Stimulated activated CD4-positive, alpha-beta T cell treated with anti-CD3 and anti-CD28 coated beads, TNF-alpha, amount 100 ng/mL, for 4 hours (primary cell): ENCODE measurements at regions not wholly inside any gene's neighbourhood (a gene's known extent, or its start where the extent isn't known, plus 50 kb on each side); places are given as distances from the start of the nearest gene placed in this dataset.
"Not testable (repeated sequence)": the region's sequence is repeated elsewhere in the genome, so short reads cannot be mapped to it uniquely, and the experiment has no call there.

Experiments used
- DNase-seq, 3 experiments: peaks; one replicate each; pipeline ENCODE4 v3.0.0-alpha.2; 2020; ENCODE audit warnings: low read depth in 3 of 3

DNA sequence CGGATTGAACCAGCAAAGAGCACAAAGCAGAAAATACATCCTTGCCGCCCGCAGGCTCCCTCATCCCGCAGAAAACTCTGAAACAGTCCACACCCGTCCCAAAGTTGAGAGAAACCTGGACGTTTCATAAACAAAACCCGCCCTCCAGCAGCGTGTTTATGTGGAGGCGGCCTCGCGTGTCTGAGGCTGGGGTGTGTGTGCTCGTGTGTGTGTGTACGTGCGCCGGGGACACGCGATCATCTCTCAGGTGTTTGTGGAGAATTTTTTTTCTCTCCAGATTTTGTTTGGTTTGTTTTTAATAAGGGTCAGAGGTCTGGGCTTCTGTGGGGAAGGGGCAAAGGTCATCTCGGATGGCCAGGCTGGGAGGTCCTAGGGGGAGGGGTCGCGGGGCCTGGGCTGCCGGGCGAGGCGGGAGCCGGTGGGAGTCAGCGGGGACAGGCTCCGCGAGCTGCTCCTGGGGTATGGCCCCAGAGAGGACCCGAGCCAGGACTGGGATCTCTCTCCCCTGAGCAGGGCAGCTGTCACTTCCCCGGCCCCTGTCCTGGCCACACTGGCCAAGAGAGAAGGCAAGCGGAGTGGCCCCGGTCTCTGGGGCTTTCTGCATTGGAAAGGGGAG is 206.4 kb downstream of the C9orf50 start:
- peak; percentile 30 to 40 (median 38) for DNase-seq

DNA sequence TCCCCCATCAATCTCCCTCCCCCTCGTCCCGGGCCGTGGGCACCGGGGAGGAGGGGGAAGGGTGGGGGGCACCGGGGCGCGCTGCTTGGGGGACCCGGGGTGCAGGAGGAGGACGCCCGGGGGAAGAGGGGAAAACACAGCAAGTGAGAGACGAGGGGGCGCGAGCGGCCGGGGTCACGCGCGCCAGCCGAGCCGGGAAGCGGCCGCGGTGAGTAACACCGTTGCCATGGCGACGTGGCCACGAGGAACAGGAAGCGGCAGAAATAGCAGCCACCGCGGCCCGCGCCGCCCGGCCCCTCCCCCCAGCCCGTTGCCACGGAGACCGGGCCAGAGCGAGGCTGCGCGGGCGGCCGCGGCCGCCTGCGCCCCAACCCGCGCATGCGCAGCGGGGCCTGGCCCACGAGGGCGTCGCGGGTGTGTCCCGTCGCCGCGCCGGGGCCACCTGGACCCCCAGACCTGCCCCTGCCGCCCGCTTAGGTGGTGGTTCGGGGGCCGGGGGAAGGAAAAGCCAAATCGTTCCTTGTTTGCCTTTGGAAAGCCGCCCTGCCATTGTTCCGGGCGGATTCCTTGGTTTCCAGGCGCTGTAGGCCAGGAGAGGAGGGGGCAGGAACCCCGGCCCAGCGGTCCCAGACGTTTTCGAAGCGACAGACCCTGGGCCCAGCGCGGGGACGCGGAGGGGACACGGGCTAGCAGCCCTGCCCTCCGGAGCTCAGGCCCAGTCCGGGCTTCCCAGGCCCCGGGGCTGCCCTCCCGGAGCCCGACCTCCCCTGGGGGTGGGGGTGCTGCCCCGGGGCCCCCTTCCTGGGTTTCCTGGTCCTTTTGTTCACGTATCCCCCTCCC is 207.1 kb downstream of the C9orf50 start:
- DNase-seq, result peak; percentile 97 to 99 (median 99)

DNA sequence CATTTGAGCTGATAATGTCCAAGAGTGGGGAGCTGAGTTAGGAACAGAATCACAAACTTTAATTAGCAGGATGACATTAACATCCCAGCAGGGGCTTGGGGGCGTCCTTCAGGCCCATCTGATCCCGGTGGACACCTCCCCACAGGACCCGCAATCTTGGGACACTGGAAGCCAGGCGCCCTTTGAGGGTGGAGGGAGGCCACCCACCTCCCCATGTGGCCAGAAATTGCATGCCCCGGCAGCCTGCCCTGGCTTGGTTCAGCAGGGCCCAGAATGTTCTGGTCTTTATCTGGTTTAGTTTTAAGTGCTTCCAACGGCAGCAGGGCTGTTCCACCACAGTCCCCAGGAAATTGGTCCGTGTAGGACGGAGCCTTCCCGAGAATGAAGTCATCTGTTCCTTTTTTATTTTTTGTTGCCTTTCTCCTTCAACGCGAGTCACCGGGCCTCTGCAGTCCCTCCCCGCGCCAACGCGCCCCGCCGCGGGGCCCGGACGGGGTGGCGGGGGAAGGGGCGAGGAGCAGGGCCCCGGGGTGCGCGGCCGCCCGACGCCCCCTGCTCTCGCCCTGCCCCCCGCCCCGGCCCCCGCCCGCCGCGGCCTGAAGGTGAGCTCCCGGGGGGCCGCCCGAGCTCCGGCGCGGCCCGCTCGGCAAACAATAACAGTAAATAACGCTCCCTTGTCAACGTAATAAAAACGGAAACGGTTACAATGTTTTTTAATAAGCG is 207.9 kb downstream of the C9orf50 start:
- peak; percentile 23 to 50 (median 35) for DNase-seq

DNA sequence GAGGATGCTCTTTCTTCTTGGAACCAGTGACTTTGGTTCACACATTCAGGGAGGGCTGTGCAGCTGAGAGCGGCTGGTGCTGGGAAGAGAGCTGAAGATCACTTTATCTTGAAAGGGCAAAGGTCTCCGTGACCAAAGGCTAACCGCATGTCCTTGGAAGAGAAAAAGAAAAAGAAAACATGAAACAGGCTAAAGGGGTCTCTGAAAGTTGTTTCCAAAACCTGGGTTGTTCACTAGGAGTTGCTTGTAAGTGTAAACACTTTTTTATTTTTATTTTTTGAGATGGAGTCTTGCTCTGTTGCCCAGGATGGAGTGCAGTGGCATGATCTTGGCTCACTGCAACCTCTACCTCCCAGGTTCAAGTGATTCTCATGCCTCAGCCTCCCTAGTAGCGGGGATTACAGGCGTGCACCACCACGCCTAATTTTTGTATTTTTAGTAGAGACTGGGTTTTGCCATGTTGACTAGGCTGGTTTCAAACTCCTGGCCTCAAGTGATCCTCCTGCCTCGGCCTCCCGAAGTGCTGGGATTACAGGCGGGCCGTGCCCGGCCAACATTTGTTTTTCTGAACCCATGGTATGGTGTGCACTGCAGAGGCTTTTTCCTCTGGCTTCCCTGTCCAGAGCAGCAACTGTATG is 208.6 kb downstream of the C9orf50 start:
- not testable (repeated sequence) for DNase-seq

DNA sequence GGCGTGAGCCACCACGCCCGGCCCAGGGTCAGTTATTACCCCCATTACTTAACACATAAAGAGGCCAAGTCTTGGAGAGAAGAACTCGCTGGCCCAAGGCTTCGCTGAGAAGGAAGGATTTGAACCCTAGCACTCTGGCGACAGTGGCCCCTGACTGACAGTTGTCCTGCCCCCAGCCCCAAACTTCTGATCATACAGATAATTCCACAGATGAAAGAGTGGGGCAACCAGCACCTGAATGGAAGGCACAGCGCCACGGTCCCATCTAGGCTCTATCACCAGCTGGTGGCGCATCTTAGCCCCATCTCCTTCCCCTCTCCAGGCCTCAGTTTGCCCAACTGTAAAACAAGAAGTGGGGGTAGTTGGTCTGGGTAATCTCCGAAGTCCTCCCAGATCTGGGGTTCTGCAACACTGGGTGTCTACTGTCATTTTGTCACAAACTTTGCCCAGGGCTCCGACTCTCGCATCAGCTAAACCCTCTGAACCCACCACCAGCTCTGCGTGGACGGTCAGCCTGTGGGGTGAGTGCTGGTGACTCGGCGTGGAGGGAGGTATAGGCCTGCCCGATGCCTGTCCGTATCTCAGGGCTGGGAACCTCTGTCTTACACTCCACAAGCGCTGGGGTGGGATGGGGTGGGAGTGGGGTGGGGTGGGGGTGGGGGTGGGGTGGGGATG is 209.3 kb downstream of the C9orf50 start:
- no peak for DNase-seq

DNA sequence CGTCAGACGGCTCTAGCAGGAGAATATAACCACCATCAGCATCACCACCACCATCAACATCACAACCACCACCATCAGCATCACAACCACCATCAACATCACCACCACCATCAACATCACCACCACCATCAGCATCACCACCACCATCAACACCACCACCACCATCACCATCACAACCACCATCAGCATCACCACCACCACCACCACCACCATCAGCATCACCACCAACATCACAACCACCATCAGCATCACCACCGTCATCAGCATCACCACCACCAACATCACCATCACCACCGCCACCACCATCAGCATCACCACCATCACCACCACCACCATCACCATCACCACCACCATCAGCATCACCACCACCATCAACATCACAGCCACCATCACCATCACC is 210.7 kb downstream of the C9orf50 start:
- no peak for DNase-seq

DNA sequence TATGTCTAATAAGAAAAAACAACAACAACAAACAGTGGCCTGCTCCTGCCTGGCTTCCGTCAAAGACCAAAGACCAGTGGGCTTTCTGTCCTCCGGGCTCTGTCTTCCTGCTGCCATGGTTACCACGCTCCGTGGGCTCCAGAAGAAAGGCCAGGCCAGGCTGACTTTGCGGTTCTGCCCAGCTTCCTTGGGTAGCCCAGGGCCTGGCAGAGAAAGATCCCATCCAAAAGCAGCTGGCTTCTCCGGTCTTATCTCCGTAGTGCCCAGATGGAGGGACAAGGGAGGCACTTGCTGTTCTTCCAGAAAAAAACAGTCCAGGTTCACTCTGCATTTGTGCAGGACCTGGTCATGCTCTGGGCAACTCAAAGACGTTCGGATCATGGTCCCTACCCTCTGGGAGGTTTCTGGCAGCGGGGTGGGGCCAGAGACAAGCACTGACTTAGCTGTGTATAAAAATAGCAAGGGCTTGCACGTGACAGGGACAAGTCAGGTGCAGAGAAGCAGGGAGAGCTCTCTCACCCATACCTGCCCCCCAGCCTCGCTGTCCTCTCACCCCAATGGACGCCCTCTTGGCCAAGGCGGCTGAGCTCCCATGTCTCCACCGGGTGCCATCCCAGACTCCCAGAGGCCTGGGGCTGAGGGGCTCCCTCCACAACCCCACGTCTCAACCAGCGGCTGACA is 212.2 kb downstream of the C9orf50 start:
- no peak for DNase-seq

DNA sequence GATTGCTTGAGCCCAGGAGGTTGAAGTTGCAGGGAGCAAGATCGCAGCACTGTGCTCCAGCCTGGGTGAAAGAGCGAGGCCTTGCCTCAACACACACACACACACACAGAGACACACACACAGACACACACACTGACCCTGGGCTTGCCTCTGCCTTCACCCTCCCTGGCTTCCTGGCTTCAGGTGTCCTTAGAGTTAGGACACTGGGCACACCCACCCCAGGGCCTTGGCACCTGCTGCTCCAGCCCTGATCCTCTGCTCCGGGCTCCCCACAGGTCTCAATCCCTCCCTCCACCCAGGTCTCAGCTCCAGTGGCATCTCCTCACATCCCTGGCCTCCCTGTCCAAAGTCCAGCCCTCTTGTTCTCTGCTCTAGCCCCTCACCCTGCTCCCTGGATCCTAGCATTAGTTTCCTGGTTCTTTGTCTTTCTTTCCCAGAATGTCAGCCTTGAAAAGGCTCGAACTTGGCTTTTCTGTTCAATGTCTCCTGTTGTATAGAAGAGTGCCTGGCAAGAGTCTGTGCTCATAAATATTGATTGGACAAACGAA is 212.9 kb downstream of the C9orf50 start:
- no peak for DNase-seq

DNA sequence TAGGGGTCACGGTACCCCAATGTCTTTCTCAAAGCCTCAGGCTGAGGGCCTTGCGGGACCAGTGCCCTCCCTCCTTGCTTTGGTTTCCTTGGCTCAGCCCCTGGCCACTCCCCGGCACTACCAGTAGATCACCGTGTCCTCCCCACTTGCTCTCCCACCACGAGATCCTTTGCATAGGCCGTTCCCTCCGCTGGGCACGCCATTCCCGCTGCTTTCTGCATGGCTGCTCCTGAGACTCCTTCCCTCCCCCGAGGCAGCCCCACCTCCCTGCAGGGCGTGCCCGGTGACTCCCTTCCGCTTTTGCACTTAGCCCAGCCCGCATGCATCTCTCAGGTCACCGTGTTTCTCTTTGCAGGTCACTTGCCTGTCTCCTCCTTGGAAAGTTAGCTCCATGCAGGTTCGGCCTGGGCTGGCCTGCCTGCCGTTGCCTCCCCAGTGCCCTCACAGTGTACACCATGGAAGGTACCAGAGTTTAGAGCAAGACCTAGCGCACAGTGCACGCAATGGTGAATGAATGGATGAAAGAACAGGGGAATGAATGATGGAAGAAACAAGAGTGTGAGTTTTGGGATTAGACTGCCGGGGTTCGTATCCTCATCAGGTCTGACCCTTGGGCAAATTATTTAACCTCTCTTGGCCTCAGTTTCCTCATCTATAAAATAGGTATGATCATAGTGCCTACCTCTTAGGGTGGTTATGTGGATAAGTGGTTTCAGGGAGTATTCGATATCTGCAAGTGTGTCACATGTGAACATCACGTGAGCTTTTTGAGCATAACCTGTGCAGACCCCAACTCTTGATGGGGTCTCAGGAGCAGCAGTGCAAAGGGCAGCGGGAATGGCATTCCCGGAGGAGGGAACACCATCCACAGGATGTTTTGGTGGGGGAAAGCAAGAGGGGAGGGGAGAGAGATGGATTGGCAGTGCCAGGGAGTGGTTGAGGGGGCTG is 214.3 kb downstream of the C9orf50 start:
- DNase-seq, result no peak

DNA sequence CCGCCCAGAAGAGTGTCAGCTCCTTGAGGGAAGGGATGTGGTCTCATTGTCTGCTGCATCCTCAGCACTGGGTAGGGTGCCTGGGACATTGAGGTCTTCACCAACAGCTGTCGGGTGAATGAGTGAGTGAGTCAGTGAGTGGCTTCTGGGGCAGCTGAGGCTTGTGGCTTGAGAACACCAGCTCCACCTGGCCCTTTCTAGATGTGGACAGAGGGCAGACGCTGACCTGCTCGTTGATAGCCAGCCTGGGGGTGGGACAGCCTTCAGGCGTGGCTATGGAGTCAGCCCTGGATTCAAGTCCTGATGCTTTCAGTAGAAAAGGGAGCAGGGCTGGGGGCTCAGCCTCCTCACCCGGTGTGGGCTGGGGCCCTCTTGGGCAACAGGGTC is 215.1 kb downstream of the C9orf50 start:
- no peak for DNase-seq

DNA sequence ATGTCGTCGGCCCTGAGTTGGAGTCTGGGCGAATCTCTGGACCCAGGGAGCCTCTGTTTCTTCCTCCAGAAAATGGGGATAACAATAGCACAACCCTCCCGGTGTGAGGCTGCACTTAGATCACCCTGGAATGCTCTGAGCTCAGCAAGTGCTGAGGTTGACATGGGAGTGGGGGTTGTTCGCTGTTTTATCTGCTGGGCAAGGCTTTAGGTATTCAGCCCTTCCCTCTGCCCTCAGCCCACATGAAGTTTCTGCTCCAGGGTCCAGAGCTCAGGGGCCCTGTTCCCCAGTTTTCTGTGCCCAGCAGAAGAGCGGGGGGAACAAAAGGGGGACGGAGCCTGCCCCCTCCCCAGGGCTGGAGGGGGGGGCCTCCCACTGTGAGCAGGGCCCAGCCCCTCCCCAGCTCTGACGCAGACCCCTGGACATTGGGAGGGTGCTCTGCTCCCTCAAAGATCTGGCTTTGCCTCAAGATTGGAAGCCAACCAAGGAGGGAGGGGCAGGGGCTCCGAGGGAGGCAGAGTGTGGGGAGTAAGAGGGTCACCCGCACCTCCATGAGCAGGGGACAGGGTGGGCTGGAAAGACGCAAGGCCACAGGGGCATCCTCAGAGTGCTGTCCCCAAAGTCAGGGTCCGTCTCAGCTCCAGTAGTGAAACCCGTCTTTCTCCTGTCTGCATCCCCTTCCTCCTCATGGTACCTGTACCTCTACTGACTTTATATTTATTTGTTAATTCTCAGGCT is 215.6 kb downstream of the C9orf50 start:
- no peak for DNase-seq

DNA sequence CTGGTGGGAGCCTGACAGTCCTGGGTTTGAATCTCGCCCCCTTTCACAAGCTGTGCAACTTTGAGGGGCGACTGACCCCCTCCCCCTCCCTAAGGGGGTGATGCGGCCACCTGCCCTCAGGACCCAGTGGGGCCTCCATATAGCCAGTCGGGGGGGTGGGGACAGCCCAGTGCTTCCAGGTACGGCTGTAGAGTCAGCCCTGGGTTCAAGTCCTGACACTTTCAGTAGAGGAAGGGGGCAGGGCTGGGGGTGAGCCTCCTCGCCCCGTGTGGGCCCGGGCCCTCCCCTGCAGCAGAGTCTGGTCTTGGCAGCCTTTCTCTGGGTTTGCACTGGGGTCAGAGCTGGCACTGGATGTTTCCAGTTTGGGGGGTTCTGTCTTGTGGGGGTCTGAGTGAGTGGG is 216.3 kb downstream of the C9orf50 start:
- DNase-seq, result no peak

DNA sequence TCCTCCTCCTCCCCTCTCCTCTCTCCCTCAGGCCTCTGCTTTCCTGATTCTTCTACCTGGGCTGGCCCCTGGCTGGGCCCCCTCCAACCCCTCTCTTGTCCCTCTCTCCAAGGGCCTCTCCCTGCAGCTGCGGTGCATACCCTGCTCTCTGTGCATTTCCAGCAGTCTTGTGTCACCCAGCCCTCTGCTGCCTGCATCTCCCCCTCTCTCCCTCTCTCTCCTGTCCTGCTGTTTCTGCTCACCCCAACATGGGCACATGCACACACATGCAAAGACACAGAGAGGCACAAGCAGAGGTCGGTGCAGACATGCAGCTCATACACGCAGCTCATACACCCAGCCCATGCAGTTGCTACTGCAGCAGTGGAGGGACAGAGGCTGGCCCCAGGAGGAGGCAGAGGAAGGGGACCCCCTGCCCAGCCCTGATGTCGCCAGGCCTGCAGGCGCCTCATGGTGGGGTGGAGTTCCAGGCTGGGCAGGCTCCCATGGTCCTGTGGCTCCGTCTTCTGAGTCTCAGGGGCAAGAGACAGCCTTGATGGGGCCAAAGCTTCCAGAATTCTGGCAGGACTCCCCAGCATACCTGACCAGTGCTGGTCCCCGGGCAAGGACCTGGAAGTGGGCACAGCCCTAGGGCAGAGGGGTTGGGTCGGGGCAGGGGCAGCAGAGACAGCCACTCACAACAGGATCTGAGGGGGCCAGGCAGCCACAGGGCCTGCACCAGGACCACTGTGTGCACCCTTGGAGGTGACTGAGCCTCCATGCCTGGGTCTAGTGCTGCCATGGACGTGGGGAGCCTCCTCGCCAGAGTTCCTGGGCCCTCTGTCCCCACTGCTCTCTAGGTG is 216.9 kb downstream of the C9orf50 start:
- DNase-seq, result no peak

DNA sequence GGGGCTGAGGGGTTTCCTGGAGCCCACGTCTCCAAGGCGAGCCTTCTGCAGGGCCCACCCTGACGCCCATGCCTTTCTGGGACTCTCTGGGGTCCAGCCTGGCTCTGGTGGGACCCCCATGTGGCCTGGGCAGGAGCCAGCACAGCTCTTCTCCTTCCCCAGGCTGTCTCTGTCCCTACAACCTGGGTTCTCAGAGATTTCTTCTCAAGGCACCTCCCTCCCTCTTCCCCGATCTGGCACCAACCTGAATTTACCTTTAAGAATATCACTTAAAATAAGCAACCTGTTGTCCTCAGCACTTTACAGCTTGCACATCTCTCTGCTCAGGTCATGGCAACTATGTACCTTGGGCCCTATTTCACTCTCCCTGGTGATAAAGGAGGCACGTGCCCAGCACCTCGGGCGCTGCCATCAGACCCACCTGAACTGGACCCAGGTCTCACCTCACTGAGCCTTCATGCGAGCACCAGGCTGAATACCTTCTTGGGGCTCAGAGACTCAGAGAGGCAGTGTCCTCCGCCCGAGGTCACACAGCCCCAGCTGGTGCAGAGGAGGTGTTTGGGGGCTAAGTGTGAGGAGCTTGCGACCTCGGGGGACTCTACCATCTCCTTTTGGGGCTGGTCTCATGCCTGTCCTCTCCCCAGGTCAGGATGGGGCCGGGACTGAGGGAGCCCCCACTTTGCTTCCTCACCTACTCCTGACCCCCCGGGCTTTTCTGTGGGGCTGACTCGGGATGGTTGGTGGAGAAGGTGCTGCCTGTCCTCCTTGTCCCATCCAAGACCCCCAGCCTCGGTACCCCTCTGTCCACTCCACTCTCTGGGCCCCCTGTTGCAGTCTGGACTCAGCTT is 217.7 kb downstream of the C9orf50 start:
- DNase-seq, result no peak

DNA sequence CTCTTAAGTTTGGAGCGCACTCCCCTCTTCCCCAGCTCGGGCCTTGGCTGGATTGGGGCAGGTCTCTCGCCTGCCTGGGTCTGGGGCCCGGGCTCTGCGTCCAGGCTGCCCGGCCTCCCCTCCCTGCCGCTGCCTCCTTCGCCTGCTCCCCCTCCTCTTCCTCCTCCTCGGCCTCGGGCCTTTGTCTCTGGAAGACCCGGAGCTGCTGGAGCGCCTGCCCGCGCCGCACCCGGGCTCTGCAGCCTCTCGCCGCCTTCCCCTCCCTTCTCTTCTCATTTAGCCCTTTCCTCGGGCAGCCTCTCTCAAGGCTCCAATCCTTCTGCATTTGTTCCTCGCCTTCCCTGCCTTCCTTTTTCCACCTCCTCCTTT is 218.5 kb downstream of the C9orf50 start:
- DNase-seq, result no peak

DNA sequence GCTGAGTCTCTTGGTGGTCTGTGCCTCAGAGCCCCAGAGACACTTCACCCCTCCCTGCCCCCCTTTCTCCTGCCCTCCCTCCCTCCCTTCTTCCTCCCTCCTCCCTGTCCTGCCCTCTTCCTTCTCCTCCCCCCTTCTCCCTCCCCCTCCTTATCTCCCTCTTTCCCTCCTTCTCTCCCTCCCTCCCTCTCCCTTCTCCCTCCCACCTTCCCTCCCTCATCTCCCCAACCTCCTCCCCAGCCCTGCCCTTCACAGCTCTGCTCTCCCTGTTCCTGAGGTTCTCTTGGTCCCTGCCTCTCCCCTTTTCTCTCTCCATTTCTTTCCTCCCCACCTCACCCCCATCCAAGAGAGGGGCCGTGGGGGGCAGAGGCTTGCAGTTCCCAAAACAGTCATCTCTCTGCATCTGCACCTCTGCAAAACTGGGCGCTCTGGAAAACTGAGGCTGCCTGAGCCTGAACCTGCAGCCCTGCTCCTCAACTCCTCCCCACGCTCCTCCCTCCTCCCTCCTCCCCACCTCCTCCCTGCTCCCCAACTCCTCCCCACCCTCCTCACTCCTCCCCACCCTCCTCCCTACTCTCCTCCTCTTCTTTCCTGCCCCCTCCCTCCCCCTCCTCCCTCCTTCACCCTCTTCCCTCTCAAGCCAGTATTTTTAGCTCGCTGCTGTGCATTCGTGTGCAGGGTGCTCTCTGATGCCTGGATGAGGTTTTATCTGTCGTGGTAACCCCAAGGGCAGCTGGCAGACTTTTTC is 219.1 kb downstream of the C9orf50 start:
- DNase-seq, result no peak
